UCSD-AML1 (cell line): ENCODE measurements at regions not wholly inside any gene's neighbourhood (a gene's known extent, or its start where the extent isn't known, plus 50 kb on each side); places are given as distances from the start of the nearest gene placed in this dataset.
"Not testable (repeated sequence)": the region's sequence is repeated elsewhere in the genome, so short reads cannot be mapped to it uniquely, and the experiment has no call there.

Experiments used
- DNase-seq: peaks from one replicate; lab custom pipeline; 2025; ENCODE audit not compliant: unreplicated experiment; lab: John Stamatoyannopoulos, UW

DNA sequence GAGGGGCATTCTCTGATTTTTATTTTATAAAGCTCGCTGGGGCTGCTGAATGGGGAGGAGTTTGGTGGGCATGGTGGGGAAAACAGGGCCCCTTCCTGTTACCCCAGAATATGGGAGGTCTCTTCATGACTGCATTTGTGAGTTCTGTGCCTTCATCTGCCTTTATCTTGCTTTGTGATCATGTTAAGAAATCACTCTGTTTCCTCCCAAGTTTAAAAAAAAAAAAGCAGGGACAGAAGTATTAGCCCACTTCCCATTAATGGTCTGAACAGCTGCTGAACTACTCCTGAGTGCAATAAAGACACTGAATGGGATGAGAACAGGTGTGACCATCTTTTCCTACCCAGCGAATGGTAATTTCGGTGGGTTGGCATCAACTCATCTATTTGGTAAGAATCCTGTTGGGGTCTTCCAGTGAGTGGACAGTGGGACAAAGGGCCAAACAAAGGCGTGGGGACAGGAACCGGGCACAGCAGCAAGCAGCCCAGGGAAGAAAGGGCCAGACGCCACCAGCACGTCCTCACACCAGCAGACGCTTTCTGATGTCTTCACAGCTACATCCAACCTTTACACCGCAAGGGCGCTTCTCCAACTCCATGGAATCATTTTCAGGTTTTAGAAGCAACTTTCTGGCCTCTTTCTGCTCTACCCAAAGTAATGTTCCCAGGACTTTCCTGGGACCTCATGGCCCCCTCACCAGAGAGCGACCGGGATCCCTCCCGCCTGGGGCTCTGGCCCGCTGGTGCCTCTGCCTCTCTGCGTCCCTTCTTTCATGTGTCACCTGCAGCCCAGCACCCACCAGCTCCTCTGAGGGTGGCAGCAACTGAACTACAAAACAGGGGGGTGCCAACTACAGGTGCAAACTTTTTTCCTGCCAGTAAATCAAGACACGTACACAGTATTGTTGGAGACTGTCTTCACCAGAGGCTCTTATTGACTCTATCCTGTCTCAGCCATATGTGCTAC is 160.2 kb downstream of the ADSS2 start:
- no peak for DNase-seq

GRCh38 chr1:244294599-244295224 is 157.0 kb downstream of the ADSS2 start:
- no peak for DNase-seq

DNA sequence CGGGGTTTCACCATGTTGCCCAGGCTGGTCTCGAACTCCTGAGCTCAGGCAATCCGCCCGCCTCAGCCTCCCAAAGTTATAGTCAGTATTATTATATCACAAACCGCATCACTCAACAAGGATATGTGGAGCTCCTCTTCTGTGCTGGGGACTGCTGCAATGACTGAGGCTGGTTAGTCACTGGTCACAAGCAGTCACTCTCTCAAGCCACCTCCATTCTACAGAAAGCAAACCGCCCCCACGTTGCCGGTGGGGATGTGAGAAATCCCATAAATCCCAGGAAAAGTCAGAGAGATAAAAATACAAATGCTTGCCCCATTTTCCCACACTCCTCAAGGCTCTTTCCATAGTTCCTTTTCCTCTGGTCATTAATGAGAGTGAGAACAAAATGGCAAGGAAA is 155.7 kb downstream of the ADSS2 start:
- DNase-seq: no peak

- no peak for DNase-seq
These were observed 155.3 kb downstream of the ADSS2 start for GRCh38 chr1:244296447-244296846.

DNA sequence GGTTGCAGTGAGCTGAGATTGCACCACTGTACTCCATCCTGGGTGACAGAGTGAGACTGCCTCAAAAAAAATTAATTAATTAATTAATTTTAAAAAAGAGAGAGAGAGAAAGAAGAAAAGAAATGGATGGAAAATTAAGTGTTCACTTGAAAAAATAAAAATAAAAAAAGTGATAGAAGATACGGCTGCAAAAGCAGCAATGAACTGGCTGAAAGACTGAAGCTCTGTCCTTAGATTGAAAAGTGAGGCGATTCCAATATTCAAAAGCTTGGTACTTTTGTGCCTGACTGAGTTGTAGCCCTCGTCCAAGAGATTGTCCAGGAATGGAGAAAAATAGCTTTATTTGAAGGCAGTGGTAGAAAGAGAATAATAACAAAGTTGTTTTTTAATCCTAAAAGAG is 154.6 kb downstream of the ADSS2 start:
- DNase-seq: no peak

GRCh38 chr1:244297616-244298015 is 154.1 kb downstream of the ADSS2 start:
- DNase-seq: no peak

DNA sequence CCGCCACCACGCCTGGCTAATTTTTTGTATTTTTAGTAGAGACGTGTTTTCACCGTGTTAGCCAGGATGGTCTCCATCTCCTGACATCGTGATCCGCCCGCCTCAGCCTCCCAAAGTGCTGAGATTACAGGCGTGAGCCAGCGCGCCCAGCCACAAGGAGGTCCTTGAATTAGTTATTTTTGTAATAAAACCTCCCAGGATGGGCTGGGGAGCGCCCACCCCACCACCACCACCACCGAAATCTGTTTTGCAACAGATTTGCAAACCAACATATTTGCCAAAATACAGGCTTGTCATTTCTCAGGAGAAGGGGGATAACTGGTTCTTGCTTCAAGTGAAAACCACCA is 151.7 kb downstream of the ADSS2 start:
- DNase-seq: not testable (repeated sequence)

DNA sequence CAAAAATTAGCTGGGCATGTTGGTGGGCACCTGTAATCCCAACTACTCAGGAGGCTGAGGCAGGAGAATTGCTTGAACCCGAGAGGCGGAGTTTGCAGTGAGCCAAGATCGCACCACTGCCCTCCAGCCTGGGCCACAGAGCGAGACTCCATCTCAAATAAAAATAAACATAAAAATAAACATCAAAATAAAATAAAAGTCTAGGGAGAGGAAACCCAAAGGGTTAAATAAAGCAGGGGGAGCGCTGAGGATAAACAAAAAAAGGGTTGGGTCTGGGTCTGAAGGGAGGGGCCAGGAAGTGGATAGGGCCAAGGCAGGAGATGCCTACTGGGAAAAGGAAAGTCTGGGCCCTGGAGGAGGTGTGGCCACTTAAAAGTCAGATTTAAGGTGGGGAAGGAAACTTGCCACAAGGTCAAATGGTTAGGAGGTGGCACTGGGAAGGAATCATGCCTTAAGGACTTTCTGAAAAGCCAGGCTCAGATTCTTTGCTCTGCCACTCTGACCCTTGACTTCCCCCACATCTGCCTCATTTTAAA is 150.0 kb downstream of the ADSS2 start:
- DNase-seq: no peak

GRCh38 chr1:244302876-244303609 is 148.7 kb downstream of the ADSS2 start:
- DNase-seq: no peak

DNA sequence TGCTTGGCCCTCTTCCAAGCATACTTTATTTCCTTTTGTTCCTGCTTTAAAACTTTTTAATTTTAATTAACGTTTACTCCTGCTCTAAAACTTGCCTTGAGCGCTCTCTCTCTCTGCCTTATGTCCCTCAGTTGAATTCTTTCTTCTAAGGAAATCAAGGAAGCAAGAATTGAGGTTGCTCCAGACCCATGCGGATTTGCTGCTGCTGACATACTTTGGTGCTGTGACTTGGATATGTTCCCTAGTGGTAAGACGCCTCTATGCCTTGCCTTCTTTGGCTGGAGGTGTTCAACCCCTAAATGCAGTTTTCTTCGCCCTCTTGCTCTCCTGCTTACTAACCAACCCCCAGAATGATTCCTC is 148.1 kb downstream of the ADSS2 start:
- no peak for DNase-seq

DNA sequence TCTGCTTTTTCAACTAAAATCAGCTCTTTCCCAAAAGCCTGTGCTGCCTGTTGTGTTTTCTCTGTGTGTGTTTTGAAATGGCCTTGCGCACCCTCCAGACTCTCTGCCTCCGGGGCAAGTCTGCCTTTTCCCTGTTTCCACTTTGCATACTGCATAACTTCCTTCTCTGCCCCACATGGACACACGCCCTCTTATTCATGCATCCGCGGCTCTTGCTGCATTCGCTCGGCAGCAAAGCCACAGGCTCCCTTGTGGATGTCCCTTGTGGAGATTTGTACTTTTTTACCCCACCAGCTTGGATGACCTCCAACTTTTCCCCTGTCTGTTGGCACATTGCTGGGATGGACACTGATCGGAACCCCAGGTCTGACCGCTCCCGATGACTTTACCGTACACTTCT is 147.6 kb downstream of the ADSS2 start:
- DNase-seq: no peak

DNA sequence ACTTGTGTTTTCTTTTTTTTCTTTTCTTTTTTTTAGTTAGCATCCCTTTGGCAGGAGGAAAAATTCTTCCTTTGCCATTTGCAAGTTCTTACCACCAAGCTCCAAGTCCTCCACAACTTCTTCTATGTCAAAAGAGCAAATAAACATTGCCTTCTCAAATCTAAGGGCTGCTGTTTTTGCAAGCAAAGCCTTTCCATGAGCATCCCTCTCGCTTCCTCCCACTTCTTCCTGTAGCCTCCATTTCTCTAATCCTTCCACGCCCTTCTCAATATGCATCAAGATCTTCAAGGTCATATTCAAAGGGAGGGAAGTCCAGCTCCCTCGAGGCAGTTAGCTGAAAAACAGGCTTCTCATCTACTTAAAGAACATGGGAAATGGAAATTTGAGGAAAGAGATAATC is 147.1 kb downstream of the ADSS2 start:
- no peak for DNase-seq

DNA sequence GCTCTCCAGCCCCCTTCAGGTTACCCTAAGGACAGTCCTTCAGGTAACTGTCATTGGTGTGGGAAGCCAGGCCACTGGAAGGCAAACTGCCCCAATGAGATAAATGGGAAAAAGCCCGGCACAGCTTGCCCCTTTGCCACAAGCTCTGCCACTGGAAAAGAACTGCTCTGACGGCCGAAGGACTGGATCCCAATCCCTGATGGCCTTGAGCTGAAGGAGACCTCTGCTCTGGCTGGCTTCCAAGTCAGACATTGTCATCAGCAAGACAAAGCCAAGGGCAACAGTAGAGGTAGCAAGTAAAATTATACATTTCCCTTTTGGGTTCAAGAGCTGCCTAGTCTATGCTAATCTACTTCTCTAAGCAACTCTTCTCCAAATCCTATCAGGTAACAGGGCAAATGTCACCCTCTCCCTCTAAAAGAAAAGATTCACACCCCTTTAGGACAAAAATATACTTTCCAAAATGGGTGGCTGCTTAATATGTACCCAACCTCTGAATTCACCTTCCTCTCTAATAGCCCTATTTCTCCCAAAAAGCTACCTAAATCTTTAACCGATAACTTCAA is 145.8 kb downstream of the ADSS2 start:
- no peak for DNase-seq

DNA sequence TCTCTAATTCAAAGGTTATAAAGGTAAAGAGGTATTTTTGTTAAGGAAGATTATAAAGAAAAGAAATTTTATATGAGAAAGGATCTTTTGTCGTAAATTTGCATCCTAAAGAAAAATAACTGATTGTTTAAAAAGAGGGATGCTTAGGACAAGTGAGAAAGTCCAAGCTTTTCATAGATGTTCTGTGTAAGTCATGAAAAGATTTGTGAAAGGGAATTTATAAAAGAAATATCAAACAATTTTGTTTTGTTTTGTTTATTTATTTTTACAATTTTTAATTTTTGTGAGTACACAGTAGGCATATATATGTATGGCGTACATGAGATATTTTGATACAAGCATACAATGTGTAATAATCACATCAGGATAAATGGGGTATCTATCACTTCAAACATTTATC is 145.2 kb downstream of the ADSS2 start:
- DNase-seq: no peak

- DNase-seq: not testable (repeated sequence)
These were observed 142.5 kb downstream of the ADSS2 start for GRCh38 chr1:244309191-244309590.

DNA sequence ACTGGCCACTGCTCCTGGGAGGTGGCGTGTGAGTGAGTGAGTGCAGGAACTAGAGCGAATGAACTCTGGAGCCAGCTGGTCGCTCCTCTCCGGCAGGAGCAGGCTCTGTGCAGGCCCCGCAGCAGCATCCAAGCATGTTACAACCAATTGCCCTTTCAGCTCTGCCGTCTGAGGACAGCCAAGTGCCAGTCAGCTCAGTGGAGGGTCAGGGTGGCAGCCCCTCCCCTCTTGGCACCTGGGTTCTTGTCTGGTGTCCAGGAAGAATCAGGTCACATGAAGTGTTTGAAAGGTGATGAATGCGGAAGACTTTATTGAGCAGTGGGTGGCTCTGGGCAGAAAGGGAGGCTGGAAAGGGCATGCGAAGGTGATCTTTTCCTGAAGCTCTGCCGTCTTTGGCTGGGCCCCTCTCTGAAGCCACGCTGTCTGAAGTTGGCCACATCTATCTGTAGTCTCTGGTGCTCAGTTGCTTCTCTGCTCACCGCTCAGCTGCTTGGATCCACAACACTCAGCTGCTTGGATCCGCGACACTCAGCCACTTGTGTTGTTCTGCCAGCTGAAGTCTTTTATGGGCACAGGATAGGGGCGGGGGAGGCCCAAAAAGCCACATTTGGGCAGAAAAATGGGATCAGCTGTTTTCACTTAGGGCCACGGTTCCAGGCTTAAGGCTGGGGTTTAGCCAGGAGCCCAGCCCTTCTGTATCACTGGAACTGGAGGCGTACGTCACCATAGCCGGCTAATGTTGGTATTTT is 139.8 kb downstream of the ADSS2 start:
- DNase-seq: no peak

- DNase-seq: no peak
These were observed 138.4 kb downstream of the ADSS2 start for GRCh38 chr1:244313346-244313745.

DNA sequence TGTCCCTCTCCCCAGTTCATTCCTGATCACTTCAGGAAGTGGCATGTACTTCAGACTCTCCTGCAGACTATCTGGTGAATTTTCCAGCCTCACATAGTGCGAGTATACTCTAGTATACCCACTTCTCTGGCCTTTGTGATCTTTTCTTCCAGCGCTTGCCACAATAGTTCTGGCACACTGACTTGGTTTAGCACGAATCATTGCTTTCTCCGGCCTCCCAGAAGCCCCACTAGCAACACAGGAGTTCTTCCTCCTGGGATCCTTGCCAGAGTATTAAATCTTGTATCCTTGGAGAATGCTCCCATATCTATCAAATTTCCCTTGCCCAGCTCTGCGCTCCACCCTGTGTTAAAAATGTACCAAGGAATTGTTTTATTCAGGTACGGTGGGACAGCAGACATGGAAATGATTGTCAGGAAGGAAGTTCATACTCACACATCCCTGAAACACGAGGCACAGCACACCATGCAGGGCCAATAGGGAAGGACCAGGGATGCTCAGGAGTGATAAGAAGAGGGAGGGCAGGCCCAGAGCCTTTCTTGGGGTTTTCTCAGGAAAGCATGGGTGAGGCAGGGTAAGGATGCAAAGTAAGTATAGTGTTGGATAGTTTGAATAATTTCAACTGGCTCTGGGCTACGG is 136.7 kb downstream of the ADSS2 start:
- no peak for DNase-seq

- no peak for DNase-seq
These were observed 135.7 kb downstream of the ADSS2 start for GRCh38 chr1:244315996-244316395.

DNA sequence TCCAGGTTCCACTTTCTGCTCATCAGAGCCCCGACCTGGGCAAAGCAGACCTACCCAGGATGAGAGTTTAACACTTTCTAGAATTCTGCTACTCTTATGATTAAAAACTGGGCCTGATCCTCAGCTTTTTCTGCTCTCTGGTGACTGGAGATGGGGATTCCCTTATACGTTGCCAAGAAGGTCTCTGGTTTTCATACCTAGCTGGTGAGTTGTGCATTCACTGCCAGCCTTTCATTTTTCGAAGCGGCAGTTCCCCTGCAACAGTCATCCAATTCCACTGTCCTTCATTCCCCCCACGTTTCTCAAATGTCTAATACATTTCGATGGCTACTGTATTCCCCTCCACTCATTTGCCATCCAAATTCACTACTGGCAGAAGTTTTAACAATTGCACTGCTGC is 135.3 kb downstream of the ADSS2 start:
- DNase-seq: no peak
